PC-9 (cell line): ENCODE measurements at regions not wholly inside any gene's neighbourhood (a gene's known extent, or its start where the extent isn't known, plus 50 kb on each side); places are given as distances from the start of the nearest gene placed in this dataset.

Experiments
- EZH2 ChIP-seq: fragments of 200-600 bp; sonication (generic); IDR thresholded peaks from 2 replicates; pipeline ENCODE4 v1.8.0; 2017; ENCODE audit warnings: antibody characterized with exemption, low read depth
- TF ChIP-seq, protein P1 (sequence below): fragments of 200-600 bp; sonication (generic); conservative IDR thresholded peaks from 2 replicates; pipeline ENCODE4 v1.6.1; 2017; ENCODE audit warnings: mixed run types, antibody characterized with exemption, mild to moderate bottlenecking, moderate library complexity

DNA sequence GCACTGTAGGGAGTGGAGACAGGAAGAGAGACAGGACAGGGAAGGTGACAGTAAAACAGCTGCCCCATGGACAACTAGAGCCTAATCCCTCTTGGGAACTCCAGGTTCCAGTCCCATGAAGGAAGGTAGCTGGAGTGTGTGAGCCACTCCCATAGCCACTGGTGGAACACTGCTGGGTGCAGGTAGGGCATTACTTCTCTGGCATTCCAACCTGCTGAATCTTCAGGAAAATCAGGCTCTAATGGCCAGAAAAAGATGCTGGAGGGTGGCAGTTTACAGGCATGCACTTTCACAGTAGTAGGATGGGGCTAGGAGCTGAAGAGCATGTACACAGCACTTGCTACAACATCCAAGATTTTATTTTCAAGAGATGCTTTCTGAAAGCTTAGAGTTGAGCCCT lies 259.4 kb downstream of the AUH start:
- no peak for TF ChIP-seq EZH2
- TF ChIP-seq, protein P1, sequence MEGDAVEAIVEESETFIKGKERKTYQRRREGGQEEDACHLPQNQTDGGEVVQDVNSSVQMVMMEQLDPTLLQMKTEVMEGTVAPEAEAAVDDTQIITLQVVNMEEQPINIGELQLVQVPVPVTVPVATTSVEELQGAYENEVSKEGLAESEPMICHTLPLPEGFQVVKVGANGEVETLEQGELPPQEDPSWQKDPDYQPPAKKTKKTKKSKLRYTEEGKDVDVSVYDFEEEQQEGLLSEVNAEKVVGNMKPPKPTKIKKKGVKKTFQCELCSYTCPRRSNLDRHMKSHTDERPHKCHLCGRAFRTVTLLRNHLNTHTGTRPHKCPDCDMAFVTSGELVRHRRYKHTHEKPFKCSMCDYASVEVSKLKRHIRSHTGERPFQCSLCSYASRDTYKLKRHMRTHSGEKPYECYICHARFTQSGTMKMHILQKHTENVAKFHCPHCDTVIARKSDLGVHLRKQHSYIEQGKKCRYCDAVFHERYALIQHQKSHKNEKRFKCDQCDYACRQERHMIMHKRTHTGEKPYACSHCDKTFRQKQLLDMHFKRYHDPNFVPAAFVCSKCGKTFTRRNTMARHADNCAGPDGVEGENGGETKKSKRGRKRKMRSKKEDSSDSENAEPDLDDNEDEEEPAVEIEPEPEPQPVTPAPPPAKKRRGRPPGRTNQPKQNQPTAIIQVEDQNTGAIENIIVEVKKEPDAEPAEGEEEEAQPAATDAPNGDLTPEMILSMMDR: no peak
